Peyer's patch (tissue), 4 donors: ENCODE measurements at regions not wholly inside any gene's neighbourhood (a gene's known extent, or its start where the extent isn't known, plus 50 kb on each side); places are given as distances from the start of the nearest gene placed in this dataset.

Experiments used
- CTCF ChIP-seq, 6 experiments: fragments of 450-650 bp in 4 of 6; fragments of 200-600 bp in 2 of 6; sonication (generic) in 1 of 6; IDR thresholded peaks; one replicate each; pipeline ENCODE4 v1.5.1; 2017 to 2019; ENCODE audit warnings: antibody characterized with exemption in 6 of 6, mild to moderate bottlenecking in 3 of 6, moderate library complexity in 1 of 6
- POLR2A ChIP-seq, 2 donors: fragments of 450-650 bp; IDR thresholded peaks; one replicate each; pipeline ENCODE4 v1.5.1; 2017; ENCODE audit warnings: antibody characterized with exemption in 2 of 2, mild to moderate bottlenecking in 2 of 2, moderate library complexity in 2 of 2

- TF ChIP-seq CTCF (IDR thresholded peaks at IDR 0.05) (no peak), POLR2A (IDR thresholded peaks at IDR 0.05) (no peak)
Observed at GRCh38 chr1:60280819-60281218, 207.2 kb upstream of the C1orf87 start.
